ENCODE measurements at regions not wholly inside any gene's neighbourhood (a gene's known extent, or its start where the extent isn't known, plus 50 kb on each side); places are given as distances from the start of the nearest gene placed in this dataset.

DNA sequence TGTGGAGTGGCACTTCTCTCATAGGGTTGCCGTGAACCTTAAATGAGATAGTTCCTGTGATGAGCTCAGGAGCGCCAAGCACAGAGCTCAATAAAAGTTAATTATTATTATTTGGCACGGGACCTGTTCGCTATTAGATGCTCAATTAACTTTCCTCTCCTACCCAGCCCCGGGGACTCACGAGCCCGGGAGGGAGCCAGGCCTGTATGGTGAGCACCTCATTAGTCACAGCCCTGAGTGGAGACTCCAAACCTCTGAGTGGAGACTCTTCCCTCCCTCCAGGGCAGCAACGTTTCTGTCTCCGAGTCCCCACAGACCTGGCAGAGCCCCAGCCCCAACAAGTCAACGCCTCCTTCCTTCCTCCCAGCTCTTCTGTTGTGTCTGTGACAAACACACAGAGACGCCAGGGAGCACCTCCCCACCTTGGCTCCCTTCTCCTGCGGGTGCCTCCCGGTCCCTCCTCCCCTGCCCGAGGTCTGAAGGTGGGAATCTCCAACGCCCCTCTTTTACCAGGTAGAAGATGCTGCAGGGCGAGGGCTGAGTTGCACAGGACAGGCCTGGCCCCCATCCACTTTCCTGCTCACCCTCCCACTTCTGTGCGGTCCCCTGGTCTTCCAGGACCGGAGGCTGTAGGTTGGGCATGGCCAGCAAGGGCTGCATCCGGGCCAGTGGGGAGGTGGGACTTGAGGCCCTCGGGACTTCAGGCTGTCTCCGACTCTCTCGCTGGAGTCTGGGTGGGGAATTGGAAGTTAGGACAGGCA, 52.7 kb upstream of the ODC1 start:
- Histone ChIP-seq H3K4me1 (ENCODE audit: insufficient read depth, low read length) (peaks cover 31% of the 10 kb centered on the region), H3K9me2 (replicated peaks; ENCODE audit: low read length) (no peaks in the 10 kb centered on the region), H2AFZ (ENCODE audit: low read length) (no peak overlapping the region), H3K27me3 (ENCODE audit: low read length) (no peaks in the 10 kb centered on the region), H3K27ac (ENCODE audit: low read length) (no peak overlapping the region), H3K36me3 (ENCODE audit: low read depth, low read length) (no peaks in the 10 kb centered on the region), H3K4me3 (ENCODE audit: low read length) (no peak overlapping the region), H3F3A (ENCODE audit: low read length, unreplicated experiment) (peaks cover 4% of the 10 kb centered on the region), H3K9me3 (ENCODE audit: low read length) (no peaks in the 10 kb centered on the region), H3K79me2 (ENCODE audit: low read length) (no peaks in the 10 kb centered on the region), H3K9ac (ENCODE audit: low read length) (no peak overlapping the region), H4K20me1 (ENCODE audit: low read length) (no peaks in the 10 kb centered on the region; the same call in 1 of the 2 replicates), H3K4me2 (ENCODE audit: low read length) (peak overlapping the region; percentile 61)
- DNase-seq (peak; percentile 94), ATAC-seq (peak; percentile 60)
- ChIA-PET POLR2A (ENCODE audit: unreplicated experiment) (no interaction called here), CTCF (no interaction called here)
- TF ChIP-seq EZH2phosphoT487 (IDR thresholded peaks at IDR 0.05; ENCODE audit: borderline replicate concordance, low read length) (no peak), CTCF (conservative IDR thresholded peaks at IDR 0.05; ENCODE audit: low read depth, low read length) (no peak), EZH2 (IDR thresholded peaks at IDR 0.05; ENCODE audit: low read length, unreplicated experiment) (no peak)
- no TSS peak for BruUV-seq (replicated peaks)
- intact Hi-C loops (cut with micrococcal nuclease), result no loop called here

DNA sequence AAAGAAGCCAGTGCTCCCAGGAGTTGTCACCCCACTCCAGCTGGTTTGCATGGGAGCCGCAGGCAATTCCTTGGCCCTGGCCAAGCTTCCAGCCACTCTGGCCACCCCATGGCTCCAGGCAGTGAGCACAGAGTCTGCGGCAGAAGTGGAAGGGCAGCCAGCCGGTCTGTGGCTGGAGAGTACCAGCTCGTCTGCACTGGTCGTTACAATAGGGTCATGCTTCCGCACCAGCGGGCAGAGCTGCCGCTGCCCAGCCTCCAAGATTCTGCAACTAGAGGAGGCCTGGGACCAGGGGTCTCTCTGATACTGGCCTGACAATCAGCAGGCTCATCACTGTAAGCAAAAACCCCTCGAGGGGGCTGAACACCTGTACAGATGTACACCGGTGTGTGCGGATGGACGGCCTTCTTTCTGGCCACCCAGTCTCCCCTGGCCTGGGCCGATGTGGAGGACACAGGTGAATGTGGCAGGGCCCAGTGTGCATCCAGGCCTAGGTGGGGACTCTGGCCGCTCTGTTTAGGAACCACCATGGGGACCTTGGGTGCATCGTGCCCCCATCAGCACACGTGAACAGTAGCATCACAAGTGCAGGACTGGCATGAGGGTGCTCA, 51.9 kb upstream of the ODC1 start:
- intact Hi-C loops (cut with micrococcal nuclease), result no loop called here

More for the DNA sequence above, 51.9 kb upstream of the ODC1 start:
- no peaks in the 10 kb centered on the region for H3K79me2 ChIP-seq (ENCODE audit: low read length)
- H3K9me2 ChIP-seq (replicated peaks; ENCODE audit: low read length), result no peaks in the 10 kb centered on the region
- peaks cover 4% of the 10 kb centered on the region for H3F3A ChIP-seq (ENCODE audit: low read length, unreplicated experiment)
- BruUV-seq (replicated peaks), result no TSS peak
- no peak for ATAC-seq
- DNase-seq, result no peak
- peaks cover 31% of the 10 kb centered on the region for H3K4me1 ChIP-seq (ENCODE audit: insufficient read depth, low read length)
- no peak overlapping the region for H2AFZ ChIP-seq (ENCODE audit: low read length)
- no peak overlapping the region for H3K27ac ChIP-seq (ENCODE audit: low read length)
- CTCF ChIA-PET, result no interaction called here
- POLR2A ChIA-PET (ENCODE audit: unreplicated experiment), result no interaction called here
- H3K36me3 ChIP-seq (ENCODE audit: low read depth, low read length), result no peaks in the 10 kb centered on the region
- no peaks in the 10 kb centered on the region for H3K9me3 ChIP-seq (ENCODE audit: low read length)
- no peak overlapping the region for H3K4me2 ChIP-seq (ENCODE audit: low read length)
- H4K20me1 ChIP-seq (ENCODE audit: low read length), result no peaks in the 10 kb centered on the region; the same call in 1 of the 2 replicates
- no peak overlapping the region for H3K4me3 ChIP-seq (ENCODE audit: low read length)
- H3K27me3 ChIP-seq (ENCODE audit: low read length), result no peaks in the 10 kb centered on the region
- TF ChIP-seq EZH2 (IDR thresholded peaks at IDR 0.05; ENCODE audit: low read length, unreplicated experiment), result no peak
- TF ChIP-seq CTCF (conservative IDR thresholded peaks at IDR 0.05; ENCODE audit: low read depth, low read length), result no peak
- no peak for TF ChIP-seq EZH2phosphoT487 (IDR thresholded peaks at IDR 0.05; ENCODE audit: borderline replicate concordance, low read length)
- H3K9ac ChIP-seq (ENCODE audit: low read length), result no peak overlapping the region

Data from PC-3 (cell line).